CD4-positive, alpha-beta T cell treated with Interleukin-4 for 1 hour (primary cell): ENCODE measurements at regions not wholly inside any gene's neighbourhood (a gene's known extent, or its start where the extent isn't known, plus 50 kb on each side); places are given as distances from the start of the nearest gene placed in this dataset.

Experiments used
- DNase-seq, 2 donors: peaks; one replicate each; pipeline ENCODE4 v3.0.0-alpha.2; 2020 to 2022

GRCh38 chr2:23171108-23171507 lies 213.9 kb upstream of the KLHL29 start:
- DNase-seq = no peak

DNA sequence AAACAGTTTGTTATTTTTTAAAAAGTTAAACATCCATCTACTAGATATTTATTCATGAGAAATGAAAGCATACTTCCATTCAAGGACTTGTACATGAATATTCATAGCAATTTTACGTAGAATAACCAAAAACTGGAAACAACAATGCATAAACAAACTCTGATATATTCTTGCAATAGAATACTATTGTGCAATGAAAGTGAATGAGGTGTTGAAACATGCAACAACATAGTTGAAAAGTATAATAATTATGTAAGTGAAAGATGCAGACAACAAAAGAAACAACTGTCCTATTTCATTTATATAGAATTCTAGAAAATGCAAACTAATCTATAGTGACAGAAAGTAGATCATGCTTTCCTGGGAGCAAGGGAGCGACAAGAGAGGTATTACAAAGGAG lies 206.6 kb upstream of the KLHL29 start:
- no peak for DNase-seq

- DNase-seq = no peak
Measured at GRCh38 chr2:23183733-23184132, 201.2 kb upstream of the KLHL29 start.

GRCh38 chr2:23198316-23199114 lies 186.5 kb upstream of the KLHL29 start:
- DNase-seq = no peak

DNA sequence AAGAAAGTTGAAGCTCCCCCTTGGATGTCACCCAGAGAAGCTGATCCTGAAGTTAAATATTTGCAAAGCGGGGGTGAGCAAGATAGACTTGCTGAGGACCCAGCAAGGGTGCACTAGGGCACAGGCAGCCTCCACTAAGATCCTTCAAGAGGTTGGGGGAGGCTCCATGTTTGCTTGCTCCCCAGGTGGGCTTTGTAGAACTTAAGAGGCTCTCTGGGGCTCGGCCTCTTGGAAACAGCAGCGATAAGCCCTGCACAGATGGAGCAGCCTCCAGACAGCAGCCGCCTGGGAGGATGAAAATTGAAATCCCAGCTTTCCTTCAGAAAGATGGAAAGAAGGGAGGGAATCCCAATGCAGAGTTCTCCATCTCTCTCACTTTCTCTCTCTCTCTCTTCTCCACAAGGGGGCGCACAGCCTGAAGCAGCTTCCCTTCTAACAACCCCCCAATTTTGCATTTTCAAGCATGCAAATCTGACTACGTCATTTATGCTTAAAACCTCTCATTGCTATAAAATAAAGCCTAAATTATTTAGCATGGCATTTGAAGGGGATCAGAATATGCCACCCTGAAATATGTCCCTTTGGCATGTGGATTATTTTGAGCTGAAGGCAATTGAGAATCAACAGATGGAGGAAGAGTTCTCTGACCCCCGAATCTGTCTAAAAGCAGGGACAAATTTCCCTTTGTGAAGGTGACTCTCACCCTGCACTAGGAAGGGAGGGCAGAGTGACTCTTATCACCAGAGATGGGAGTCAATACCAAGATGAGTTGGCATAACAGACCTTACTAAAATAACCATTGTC lies 185.7 kb upstream of the KLHL29 start:
- DNase-seq = no peak

DNA sequence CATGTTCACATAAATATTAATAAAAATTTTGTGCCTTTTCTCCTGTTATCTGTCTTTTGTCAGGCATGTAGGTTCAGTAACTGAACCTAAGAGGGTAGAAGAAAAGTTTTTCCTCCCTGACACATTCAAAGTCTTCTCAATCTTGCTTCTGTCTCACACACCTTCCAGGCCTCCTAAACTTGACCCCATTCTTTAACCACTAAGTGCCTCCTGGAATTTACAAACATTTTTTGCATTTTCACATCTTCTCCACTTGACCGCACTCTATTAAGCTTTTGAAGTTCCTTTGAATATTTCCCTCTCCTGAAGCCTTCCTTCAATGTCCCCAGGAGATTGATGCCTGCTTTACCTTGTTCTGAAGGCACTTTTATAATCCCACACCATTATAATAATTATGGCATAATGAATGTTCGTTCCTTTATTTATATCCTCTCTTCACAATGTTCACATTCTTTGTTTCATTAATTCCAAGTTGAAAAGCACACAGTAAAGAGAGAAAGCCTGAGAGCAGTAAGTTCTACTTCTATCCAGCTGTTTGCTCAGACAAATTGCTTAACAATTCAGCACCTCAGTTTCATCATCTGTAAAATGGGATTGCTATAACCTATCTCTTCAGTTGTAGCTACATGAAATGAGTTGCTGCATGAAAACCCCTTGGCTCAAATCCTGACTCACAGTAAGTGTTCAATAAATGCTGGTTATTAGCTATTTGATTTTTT lies 184.8 kb upstream of the KLHL29 start:
- no peak for DNase-seq

DNA sequence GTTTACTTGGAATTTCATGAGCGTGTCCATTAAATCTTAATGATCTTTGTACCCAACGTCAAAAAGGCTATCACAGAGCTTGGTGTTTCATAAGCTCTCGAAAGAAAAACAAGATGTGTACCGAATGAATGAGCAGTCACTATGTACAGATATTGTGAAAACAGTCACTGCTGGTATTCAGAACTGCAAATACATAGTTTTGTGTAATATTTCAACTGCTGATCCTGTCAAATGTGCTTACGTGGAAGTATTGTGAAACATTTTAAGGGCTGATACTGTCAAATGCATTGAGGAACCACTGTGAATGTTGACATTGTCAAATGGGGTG lies 184.2 kb upstream of the KLHL29 start:
- no peak for DNase-seq

- DNase-seq = no peak
Measured at GRCh38 chr2:23203383-23203782, 181.6 kb upstream of the KLHL29 start.

- DNase-seq = no peak
Measured at GRCh38 chr2:23204685-23205242, 180.2 kb upstream of the KLHL29 start.

- no peak for DNase-seq
Measured at GRCh38 chr2:23206650-23207049, 178.3 kb upstream of the KLHL29 start.

GRCh38 chr2:23207871-23208270 lies 177.1 kb upstream of the KLHL29 start:
- DNase-seq = no peak

DNA sequence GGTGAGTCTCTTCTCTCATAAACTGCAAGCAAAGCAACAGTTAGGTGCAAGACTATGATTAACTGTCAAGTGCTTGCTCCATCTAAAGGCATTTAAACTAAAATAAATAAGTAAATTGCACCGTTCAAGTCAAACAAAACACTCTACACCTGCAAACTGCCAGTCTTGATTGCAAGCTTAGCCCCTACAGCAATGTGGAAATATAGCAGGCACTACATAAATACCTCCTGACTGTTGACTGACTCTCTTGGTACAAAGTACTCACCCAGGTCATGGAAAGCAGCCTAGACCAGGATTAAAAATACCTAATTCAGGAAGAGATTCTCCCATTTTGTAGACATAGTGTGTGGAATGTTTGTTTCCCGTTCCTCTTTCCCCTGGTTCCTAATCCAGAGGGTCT lies 176.6 kb upstream of the KLHL29 start:
- no peak for DNase-seq

DNA sequence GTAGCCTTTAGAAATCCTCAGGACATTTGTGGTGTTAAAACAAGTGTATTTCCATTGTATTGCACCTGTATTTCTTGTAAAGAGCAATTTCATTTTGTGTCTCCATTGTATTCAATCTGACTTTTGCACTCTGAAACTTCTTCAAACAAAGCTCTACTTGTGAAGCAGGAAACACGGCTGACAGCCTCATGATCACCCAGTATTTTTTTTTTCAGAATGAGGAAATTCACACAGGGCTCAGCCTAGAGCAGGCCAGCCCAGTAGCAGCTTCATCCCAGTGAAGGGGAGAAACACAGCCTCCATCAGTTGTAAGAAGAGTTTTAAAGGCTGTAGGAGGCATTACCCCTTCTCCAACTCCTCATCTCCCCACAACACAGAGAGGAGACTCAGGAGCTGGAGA lies 175.9 kb upstream of the KLHL29 start:
- no peak for DNase-seq

DNA sequence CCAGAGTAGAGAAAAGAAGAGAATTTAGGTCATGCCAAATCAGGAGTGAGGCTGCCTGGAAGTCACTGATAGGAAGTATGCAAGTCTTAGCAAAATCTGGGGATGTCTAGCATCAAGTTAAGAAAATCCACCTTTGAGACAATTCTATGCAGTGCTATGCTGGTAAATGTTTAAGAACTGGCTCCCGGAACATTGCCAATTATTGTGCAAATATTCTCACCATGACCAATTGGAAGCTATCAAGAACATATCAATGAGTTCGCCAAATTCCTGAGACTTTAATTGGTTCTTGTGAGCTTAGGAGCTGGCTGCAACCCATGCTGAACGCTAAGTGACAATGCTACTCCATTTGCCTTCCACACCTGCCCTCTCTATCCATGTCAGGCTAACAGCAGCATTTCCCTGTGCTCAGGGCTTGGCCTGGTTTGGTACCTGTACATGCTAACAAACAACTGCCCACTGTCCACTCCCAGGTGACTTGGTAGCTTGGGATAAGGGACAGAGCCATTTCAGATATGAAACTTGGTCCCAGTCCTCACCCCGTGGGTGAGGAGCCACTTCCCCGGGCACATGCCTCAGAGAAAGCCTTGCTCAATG lies 172.9 kb upstream of the KLHL29 start:
- DNase-seq = no peak

DNA sequence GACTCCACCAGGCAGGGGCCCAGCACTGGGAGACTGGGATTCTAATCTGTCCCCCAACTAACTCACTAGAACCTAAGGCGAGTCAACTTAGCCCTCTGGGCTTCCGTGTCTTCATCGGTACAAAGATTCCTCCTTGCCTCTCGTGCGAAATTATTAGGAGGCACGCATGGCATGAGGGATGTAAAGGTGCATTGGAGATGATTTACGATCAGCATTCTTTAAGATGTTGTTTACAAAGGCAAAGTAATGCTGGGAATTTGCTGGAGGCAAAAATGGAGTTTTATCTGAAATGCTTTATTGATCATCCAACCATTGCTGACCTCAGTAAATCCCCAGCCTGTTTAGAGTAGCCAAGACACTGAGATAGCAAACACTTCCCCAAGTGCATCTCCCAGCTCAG lies 171.8 kb upstream of the KLHL29 start:
- no peak for DNase-seq

- DNase-seq = no peak
Measured at GRCh38 chr2:23215016-23215415, 170.0 kb upstream of the KLHL29 start.

- DNase-seq = no peak
Measured at GRCh38 chr2:23219666-23220065, 165.3 kb upstream of the KLHL29 start.

- DNase-seq = no peak
Measured at GRCh38 chr2:23220513-23221094, 164.4 kb upstream of the KLHL29 start.

DNA sequence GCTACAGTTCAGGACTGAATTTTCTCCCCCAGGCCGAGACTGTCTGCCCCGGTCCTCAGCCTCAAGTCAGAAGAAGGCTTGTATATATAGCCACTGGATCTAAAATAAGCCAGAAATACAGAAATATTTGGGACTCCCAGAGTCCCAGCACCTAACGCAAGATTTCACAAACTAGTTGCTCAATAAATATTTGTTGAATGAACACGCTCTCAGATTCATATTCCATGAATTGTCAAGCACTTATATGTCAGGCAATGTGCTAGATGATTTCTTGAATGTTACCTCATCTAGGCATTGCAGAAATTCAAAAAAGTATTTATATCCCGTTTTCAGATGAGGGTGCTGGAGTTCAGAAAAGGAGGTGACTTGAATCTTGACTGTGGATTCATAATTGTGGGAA lies 163.7 kb upstream of the KLHL29 start:
- DNase-seq = no peak

DNA sequence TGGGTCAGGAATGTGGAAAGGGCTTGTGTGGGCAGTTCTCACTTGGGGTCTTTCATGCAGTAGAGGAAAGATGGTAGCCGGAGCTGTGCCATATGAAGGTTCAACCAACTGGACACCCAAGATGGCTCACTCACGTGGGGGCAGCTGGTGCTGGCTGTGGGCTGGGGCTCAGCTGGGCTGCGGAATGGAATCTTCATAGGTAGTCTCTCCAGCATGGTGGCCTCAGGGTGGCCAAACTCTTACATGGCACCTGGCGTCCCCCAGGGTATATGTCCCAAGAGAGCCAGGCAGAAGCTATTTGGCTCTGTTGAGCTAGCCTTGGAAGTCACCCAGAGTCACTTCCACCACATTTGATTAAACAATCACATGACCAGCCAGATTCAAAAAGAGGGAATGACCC lies 163.1 kb upstream of the KLHL29 start:
- DNase-seq = no peak

DNA sequence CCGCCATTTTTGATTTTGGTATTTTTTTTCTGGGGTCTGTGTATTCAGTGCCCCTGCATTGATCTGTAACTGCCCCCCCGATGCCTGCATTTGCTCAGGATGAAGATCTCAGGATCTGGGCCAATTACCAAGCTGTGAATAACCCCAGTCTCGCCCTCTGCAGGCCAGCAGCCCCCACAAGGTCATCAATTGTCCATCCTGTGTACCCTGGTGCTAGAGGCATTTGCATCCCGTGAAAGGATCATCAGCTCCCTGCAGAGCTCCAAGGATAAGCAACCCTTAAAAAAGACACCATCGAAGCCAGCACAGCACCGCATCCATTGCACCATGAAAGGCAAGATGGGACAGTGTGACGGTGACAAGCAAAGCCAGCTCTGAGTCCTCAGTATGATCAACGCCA lies 154.1 kb upstream of the KLHL29 start:
- DNase-seq = no peak

GRCh38 chr2:23231865-23232264 lies 153.1 kb upstream of the KLHL29 start:
- no peak for DNase-seq

DNA sequence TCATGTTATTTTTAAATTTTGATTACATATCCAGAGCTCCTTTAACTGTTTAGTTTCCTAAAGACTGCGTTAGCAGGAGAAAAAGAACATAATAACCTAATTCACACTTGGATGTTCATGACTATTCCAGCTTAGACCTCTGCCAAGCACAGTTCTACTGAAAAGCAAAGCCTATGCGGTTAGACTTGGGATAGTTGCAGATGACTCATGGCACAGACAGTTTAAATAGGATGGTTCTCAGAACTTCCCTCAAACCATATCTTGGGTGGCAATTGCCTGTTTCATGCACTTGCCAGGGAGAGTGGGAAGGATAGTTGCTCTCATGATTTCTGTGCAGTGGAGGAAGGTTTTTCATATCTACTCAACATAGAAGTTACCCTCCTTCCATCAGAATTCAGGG lies 149.7 kb upstream of the KLHL29 start:
- no peak for DNase-seq
